Fibroblast of mammary gland (primary cell): ENCODE measurements at regions not wholly inside any gene's neighbourhood (a gene's known extent, or its start where the extent isn't known, plus 50 kb on each side); places are given as distances from the start of the nearest gene placed in this dataset.
A peak's percentile ranks its signal among the peaks of the same experiment; 100 is the strongest.

Experiments
- DNase-seq: peaks from one replicate; pipeline ENCODE4 v3.0.0-alpha.2; 2010; ENCODE audit warnings: low read depth
- H3K4me3 ChIP-seq: 2 replicates; pipeline ENCODE4 v1.5.1; 2011; ENCODE audit warnings: low read depth, mild to moderate bottlenecking, low read length, moderate library complexity; ENCODE audit not compliant: control insufficient read depth
- TF ChIP-seq, protein P1 (sequence below): conservative IDR thresholded peaks from 2 replicates; pipeline ENCODE4 v1.5.1; 2011; ENCODE audit warnings: low read depth, low read length, inconsistent platforms; ENCODE audit not compliant: control insufficient read depth, insufficient read depth

- TF ChIP-seq, protein P1, sequence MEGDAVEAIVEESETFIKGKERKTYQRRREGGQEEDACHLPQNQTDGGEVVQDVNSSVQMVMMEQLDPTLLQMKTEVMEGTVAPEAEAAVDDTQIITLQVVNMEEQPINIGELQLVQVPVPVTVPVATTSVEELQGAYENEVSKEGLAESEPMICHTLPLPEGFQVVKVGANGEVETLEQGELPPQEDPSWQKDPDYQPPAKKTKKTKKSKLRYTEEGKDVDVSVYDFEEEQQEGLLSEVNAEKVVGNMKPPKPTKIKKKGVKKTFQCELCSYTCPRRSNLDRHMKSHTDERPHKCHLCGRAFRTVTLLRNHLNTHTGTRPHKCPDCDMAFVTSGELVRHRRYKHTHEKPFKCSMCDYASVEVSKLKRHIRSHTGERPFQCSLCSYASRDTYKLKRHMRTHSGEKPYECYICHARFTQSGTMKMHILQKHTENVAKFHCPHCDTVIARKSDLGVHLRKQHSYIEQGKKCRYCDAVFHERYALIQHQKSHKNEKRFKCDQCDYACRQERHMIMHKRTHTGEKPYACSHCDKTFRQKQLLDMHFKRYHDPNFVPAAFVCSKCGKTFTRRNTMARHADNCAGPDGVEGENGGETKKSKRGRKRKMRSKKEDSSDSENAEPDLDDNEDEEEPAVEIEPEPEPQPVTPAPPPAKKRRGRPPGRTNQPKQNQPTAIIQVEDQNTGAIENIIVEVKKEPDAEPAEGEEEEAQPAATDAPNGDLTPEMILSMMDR = no peak
- H3K4me3 ChIP-seq = no peak overlapping the region
- DNase-seq = no peak
These were observed 113.2 kb downstream of the TENT5C start for GRCh38 chr1:117719004-117719403.

GRCh38 chr1:117732065-117732797 is 126.4 kb downstream of the TENT5C start:
- TF ChIP-seq, protein P1 = no peak
- no peak for DNase-seq
- H3K4me3 ChIP-seq = no peak overlapping the region

GRCh38 chr1:117732956-117733355 is 127.1 kb downstream of the TENT5C start:
- DNase-seq = no peak
- TF ChIP-seq, protein P1 = no peak
- H3K4me3 ChIP-seq = no peak overlapping the region

DNA sequence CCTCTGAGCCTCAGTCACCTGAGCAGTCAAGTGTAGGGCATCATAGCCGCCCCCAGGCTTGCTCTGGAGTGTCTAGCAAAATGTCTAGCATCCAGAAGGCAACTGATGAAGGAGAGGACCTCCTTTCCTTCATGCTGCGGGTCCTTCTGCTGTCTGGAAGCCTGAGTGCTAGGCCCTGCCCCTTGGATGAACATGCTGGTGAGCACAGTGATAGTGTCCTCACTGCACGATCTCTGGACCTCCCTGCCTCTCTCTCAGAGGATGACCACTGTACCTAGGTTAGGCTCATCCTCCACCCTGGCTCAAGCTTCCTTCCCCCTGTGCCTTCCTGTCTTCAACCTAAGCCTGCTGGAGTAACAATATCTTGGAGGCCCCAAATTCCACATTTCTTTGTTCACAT is 128.6 kb downstream of the TENT5C start:
- TF ChIP-seq, protein P1 = no peak
- DNase-seq = no peak
- H3K4me3 ChIP-seq = no peak overlapping the region

GRCh38 chr1:117735045-117735992 is 129.5 kb downstream of the TENT5C start:
- TF ChIP-seq, protein P1 = no peak
- peak overlapping the region; percentile 41 for H3K4me3 ChIP-seq
- peak; percentile 61 for DNase-seq

DNA sequence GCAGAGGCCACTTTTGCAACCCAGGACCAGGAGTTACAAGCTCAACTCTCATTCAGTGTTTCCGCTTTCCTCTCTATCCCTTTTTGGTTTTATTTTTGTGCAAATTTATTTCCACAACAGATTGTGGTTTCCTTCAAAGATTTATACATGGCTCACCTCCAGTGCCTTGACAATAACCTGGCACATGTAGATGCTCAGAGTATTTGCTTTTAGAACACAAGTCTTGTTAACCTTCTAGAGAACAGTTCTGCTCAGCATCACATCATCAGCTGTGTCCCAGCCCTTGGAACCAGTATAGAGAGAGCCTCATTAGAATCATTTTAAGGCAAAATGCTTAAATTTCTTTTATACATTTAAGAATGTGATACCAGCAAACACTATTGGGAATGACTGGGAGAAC is 133.7 kb downstream of the TENT5C start:
- DNase-seq = no peak
- no peak overlapping the region for H3K4me3 ChIP-seq
- TF ChIP-seq, protein P1 = no peak
